ENCODE measurements at regions not wholly inside any gene's neighbourhood (a gene's known extent, or its start where the extent isn't known, plus 50 kb on each side); places are given as distances from the start of the nearest gene placed in this dataset.

DNA sequence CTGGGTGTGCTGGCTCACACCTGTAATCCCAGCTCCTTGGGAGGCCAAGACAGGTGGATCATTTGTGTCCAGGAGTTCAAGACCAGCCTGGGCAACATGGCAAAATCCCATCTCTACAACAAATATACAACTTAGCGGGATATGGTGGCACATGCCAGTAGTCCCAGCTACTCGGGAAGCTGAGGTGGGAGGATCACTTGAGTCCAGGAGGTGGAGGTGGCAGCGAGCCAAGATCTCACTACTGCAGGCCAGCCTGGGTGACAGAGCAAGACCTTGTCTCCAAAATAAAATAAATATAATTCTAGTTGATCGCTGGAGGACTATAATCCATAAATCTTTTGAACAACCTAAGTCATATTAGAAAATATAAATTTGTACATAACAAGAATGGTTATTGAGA lies 1061.5 kb upstream of the PCDH9 start:
- Histone ChIP-seq H3K79me2 (ENCODE audit: insufficient read depth) (no peaks in the 10 kb centered on the region), H3K36me3 (replicated peaks in 1 of 2; ENCODE audit: control insufficient read depth in 1 of 2, insufficient read depth in 2 of 2, low read length in 1 of 2) (no peaks in the 10 kb centered on the region), H3K4me3 (ENCODE audit: low read depth in 2 of 2, low read length in 1 of 2) (no peak overlapping the region), H3K9me3 (no peaks in the 10 kb centered on the region), H2AFZ (ENCODE audit: low read depth) (no peak overlapping the region), H3K4me1 (ENCODE audit: control insufficient read depth in 1 of 2, insufficient read depth in 2 of 2, low read depth in 1 of 2, low read length in 1 of 2) (no peaks in the 10 kb centered on the region; a peak in 1 of 4 replicates), H3K9me2 (no peaks in the 10 kb centered on the region), H4K20me1 (ENCODE audit: insufficient read depth) (no peaks in the 10 kb centered on the region), H3K9ac (no peak overlapping the region), H3F3A (replicated peaks; ENCODE audit: insufficient read depth) (no peaks in the 10 kb centered on the region), H3K27me3 (ENCODE audit: insufficient read depth) (no peaks in the 10 kb centered on the region), H3K27ac (ENCODE audit: low read depth in 2 of 2, low read length in 1 of 2) (no peak overlapping the region), H3K4me2 (no peak overlapping the region)
- WGBS (ENCODE audit: low lambda C conversion rate), result 62% methylated on average over 4 of the region's 4 CpGs
- POLR2A ChIA-PET, result no interaction called here
- TF ChIP-seq TCF12 (IDR thresholded peaks at IDR 0.05) (no peak), MXI1 (IDR thresholded peaks at IDR 0.05; ENCODE audit: low read depth, low read length) (no peak), CHD2 (IDR thresholded peaks at IDR 0.05; ENCODE audit: low read length, partially characterized antibody) (no peak), FOSL2 (IDR thresholded peaks at IDR 0.05; ENCODE audit: borderline replicate concordance, low read depth) (no peak), TAF1 (IDR thresholded peaks at IDR 0.05; ENCODE audit: borderline replicate concordance, low read depth, low read length) (no peak), FOXJ3 (CRISPR knock-in tag; IDR thresholded peaks at IDR 0.05) (no peak), RCOR1 (IDR thresholded peaks at IDR 0.05; ENCODE audit: low read length) (no peak)
- TF ChIP-seq, protein P1, sequence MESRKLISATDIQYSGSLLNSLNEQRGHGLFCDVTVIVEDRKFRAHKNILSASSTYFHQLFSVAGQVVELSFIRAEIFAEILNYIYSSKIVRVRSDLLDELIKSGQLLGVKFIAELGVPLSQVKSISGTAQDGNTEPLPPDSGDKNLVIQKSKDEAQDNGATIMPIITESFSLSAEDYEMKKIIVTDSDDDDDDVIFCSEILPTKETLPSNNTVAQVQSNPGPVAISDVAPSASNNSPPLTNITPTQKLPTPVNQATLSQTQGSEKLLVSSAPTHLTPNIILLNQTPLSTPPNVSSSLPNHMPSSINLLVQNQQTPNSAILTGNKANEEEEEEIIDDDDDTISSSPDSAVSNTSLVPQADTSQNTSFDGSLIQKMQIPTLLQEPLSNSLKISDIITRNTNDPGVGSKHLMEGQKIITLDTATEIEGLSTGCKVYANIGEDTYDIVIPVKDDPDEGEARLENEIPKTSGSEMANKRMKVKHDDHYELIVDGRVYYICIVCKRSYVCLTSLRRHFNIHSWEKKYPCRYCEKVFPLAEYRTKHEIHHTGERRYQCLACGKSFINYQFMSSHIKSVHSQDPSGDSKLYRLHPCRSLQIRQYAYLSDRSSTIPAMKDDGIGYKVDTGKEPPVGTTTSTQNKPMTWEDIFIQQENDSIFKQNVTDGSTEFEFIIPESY (IDR thresholded peaks at IDR 0.05; ENCODE audit: borderline replicate concordance, low read depth), result no peak
- TF ChIP-seq, protein P2, sequence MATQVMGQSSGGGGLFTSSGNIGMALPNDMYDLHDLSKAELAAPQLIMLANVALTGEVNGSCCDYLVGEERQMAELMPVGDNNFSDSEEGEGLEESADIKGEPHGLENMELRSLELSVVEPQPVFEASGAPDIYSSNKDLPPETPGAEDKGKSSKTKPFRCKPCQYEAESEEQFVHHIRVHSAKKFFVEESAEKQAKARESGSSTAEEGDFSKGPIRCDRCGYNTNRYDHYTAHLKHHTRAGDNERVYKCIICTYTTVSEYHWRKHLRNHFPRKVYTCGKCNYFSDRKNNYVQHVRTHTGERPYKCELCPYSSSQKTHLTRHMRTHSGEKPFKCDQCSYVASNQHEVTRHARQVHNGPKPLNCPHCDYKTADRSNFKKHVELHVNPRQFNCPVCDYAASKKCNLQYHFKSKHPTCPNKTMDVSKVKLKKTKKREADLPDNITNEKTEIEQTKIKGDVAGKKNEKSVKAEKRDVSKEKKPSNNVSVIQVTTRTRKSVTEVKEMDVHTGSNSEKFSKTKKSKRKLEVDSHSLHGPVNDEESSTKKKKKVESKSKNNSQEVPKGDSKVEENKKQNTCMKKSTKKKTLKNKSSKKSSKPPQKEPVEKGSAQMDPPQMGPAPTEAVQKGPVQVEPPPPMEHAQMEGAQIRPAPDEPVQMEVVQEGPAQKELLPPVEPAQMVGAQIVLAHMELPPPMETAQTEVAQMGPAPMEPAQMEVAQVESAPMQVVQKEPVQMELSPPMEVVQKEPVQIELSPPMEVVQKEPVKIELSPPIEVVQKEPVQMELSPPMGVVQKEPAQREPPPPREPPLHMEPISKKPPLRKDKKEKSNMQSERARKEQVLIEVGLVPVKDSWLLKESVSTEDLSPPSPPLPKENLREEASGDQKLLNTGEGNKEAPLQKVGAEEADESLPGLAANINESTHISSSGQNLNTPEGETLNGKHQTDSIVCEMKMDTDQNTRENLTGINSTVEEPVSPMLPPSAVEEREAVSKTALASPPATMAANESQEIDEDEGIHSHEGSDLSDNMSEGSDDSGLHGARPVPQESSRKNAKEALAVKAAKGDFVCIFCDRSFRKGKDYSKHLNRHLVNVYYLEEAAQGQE (IDR thresholded peaks at IDR 0.05; ENCODE audit: low read depth, low read length), result no peak
- TF ChIP-seq, protein P3, sequence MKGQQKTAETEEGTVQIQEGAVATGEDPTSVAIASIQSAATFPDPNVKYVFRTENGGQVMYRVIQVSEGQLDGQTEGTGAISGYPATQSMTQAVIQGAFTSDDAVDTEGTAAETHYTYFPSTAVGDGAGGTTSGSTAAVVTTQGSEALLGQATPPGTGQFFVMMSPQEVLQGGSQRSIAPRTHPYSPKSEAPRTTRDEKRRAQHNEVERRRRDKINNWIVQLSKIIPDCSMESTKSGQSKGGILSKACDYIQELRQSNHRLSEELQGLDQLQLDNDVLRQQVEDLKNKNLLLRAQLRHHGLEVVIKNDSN (IDR thresholded peaks at IDR 0.05; ENCODE audit: borderline replicate concordance, low read depth), result no peak
- TF ChIP-seq, protein P4, sequence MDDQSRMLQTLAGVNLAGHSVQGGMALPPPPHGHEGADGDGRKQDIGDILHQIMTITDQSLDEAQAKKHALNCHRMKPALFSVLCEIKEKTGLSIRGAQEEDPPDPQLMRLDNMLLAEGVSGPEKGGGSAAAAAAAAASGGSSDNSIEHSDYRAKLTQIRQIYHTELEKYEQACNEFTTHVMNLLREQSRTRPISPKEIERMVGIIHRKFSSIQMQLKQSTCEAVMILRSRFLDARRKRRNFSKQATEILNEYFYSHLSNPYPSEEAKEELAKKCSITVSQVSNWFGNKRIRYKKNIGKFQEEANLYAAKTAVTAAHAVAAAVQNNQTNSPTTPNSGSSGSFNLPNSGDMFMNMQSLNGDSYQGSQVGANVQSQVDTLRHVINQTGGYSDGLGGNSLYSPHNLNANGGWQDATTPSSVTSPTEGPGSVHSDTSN (IDR thresholded peaks at IDR 0.05), result no peak
- TF ChIP-seq, protein P5, sequence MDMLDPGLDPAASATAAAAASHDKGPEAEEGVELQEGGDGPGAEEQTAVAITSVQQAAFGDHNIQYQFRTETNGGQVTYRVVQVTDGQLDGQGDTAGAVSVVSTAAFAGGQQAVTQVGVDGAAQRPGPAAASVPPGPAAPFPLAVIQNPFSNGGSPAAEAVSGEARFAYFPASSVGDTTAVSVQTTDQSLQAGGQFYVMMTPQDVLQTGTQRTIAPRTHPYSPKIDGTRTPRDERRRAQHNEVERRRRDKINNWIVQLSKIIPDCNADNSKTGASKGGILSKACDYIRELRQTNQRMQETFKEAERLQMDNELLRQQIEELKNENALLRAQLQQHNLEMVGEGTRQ (IDR thresholded peaks at IDR 0.05; ENCODE audit: borderline replicate concordance, low read depth, low read length), result no peak
- CTCF ChIA-PET, result no interaction called here
- DNase-seq, result no peak

Measured in SK-N-SH (cell line).